Stimulated activated naive CD8-positive, alpha-beta T cell treated with anti-CD3 and anti-CD28 coated beads, Interleukin-15, Interleukin-2, amounts not matched to agents 100 ng/mL and 50 ng/mL, for 24 hours (primary cell): ENCODE measurements at regions not wholly inside any gene's neighbourhood (a gene's known extent, or its start where the extent isn't known, plus 50 kb on each side); places are given as distances from the start of the nearest gene placed in this dataset.

Experiments
- H3K27ac Mint-ChIP-seq: one replicate; pipeline ENCODE4 v1.8.0; 2021; ENCODE audit warnings: mild to moderate bottlenecking, mixed read lengths
- H3K27me3 Mint-ChIP-seq: one replicate; pipeline ENCODE4 v1.8.0; 2021; ENCODE audit warnings: mixed read lengths
- H3K36me3 Mint-ChIP-seq: one replicate; pipeline ENCODE4 v1.8.0; 2021; ENCODE audit warnings: low read depth, mixed read lengths
- H3K4me1 Mint-ChIP-seq: one replicate; pipeline ENCODE4 v1.8.0; 2021; ENCODE audit warnings: low read depth, mixed read lengths
- H3K4me3 Mint-ChIP-seq: one replicate; pipeline ENCODE4 v1.8.0; 2021; ENCODE audit warnings: mild to moderate bottlenecking, mixed read lengths
- H3K9me3 Mint-ChIP-seq: one replicate; pipeline ENCODE4 v1.8.0; 2021; ENCODE audit warnings: mixed read lengths

DNA sequence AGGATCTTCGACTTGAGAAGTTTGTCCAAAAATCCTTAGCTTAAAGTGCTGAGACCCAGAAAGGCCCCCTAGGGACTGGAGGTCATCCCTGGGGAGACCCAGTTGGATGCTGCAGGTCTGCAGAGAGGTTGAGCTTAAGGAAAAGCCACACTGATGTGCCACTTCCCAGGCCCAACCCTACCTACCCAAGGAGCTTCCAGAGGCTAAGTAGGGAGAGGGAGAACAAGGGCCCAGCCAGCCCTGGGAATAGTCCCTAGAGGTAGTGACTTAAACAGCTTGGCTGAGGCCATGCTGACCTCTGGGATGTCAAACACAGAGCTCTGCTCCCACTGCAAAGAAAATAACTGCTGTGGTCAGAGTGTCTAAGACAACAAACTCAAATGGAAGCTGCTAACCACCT, 693.7 kb downstream of the MATN1 start:
- Mint-ChIP-seq H3K27me3 (peaks cover 34% of the 10 kb centered on the region), H3K4me1 (no peaks in the 10 kb centered on the region), H3K27ac (no peak overlapping the region), H3K9me3 (peaks cover 8% of the 10 kb centered on the region), H3K4me3 (no peak overlapping the region), H3K36me3 (no peaks in the 10 kb centered on the region)

DNA sequence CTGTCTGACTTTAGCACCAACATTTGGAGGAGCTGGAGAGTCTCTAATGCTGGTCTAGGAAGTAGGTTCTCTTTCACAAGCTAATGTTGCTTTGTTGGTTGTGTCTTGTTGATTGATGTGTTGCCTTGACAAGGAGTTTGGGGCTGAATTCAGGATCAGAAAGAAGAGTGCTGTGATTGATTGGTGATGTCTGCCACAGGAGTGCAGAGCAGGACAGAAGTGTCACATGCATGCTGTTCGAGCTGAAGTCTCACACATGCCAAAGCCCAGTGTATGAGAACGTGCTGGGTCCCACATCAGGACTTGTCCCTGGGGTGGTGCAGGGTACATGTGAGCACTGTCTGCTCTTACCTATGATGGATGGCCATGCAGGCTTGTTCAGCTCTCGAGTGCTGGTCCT, 694.4 kb downstream of the MATN1 start:
- Mint-ChIP-seq H3K4me3 (no peak overlapping the region), H3K4me1 (no peaks in the 10 kb centered on the region), H3K27me3 (peaks cover 34% of the 10 kb centered on the region), H3K27ac (no peak overlapping the region), H3K36me3 (no peaks in the 10 kb centered on the region), H3K9me3 (peaks cover 8% of the 10 kb centered on the region)

GRCh38 chr1:30028283-30028682, 695.1 kb downstream of the MATN1 start:
- no peaks in the 10 kb centered on the region for H3K36me3 Mint-ChIP-seq
- no peak overlapping the region for H3K4me3 Mint-ChIP-seq
- peaks cover 34% of the 10 kb centered on the region for H3K27me3 Mint-ChIP-seq
- H3K9me3 Mint-ChIP-seq: peaks cover 8% of the 10 kb centered on the region
- no peak overlapping the region for H3K27ac Mint-ChIP-seq
- H3K4me1 Mint-ChIP-seq: no peaks in the 10 kb centered on the region

- H3K36me3 Mint-ChIP-seq: no peaks in the 10 kb centered on the region
- peaks cover 39% of the 10 kb centered on the region for H3K27me3 Mint-ChIP-seq
- no peak overlapping the region for H3K4me3 Mint-ChIP-seq
- H3K4me1 Mint-ChIP-seq: no peaks in the 10 kb centered on the region
- H3K9me3 Mint-ChIP-seq: peaks cover 2% of the 10 kb centered on the region
- H3K27ac Mint-ChIP-seq: no peak overlapping the region
Observed at GRCh38 chr1:30027247-30027646, 696.1 kb downstream of the MATN1 start.

DNA sequence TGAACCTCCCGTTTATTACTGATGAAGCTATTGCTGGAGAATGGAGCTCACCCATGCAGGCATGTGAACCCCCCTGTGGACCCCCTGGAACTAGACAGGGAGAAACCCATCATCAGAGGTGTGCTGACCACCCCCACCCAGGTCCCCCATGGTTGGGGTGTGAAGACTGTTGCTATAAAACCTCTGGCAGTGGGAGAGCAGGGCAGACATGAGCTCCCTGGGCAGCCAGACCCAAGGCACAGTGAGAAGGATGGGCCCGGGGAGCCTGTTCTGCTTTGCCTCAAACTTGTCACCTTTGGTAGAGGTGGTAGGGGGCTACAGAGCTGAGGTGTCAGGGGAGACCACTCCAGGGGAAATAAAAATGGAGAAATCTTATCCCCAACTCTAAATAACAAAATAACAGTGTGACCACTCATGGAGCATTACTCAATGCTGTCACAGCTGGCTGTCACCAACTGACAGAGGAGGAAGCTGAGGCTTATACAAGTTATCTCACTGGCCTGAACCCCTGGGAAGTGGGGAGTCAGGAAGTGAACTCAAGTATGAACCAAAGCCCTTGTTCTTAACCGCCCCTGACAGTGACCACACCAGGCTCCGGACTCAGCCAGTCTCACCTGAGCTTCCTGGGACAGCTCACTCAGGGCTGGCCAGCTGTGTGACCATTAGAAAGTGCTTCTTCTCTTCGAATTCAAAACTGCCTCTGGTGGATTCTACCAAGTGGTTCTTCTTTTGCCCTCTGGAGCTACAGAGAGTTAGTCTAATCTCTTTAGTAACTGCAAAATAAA, 698.8 kb downstream of the MATN1 start:
- no peak overlapping the region for H3K4me3 Mint-ChIP-seq
- H3K9me3 Mint-ChIP-seq: no peaks in the 10 kb centered on the region
- no peaks in the 10 kb centered on the region for H3K36me3 Mint-ChIP-seq
- no peak overlapping the region for H3K27ac Mint-ChIP-seq
- no peaks in the 10 kb centered on the region for H3K4me1 Mint-ChIP-seq
- H3K27me3 Mint-ChIP-seq: peaks cover 41% of the 10 kb centered on the region

- Mint-ChIP-seq H3K4me1 (no peaks in the 10 kb centered on the region), H3K27me3 (peaks cover 37% of the 10 kb centered on the region), H3K27ac (no peak overlapping the region), H3K36me3 (no peaks in the 10 kb centered on the region), H3K4me3 (no peak overlapping the region), H3K9me3 (no peaks in the 10 kb centered on the region)
Observed at GRCh38 chr1:30023339-30024022, 699.9 kb downstream of the MATN1 start.

DNA sequence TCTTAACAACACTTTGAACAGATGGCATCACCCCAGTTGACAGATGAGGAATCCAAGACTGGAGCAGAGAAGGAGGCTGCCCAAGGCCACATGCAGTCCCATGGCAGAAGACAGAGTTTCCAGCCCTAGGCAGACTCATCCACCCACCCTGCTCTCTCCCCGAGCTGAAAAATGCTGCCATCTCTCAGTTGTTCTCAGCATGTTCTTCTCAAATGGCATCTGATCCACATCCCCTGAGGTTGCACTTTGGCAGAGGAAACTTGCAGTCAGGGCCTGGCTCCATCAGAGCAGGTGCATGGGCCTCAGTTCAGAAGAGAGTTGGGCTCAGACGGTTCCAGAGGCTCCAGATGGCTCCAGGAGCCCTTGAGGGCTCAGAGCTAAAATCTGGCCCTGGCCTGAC, 709.4 kb downstream of the MATN1 start:
- Mint-ChIP-seq H3K9me3 (no peaks in the 10 kb centered on the region), H3K4me1 (no peaks in the 10 kb centered on the region), H3K36me3 (no peaks in the 10 kb centered on the region), H3K27me3 (no peaks in the 10 kb centered on the region), H3K27ac (no peak overlapping the region), H3K4me3 (no peak overlapping the region)

DNA sequence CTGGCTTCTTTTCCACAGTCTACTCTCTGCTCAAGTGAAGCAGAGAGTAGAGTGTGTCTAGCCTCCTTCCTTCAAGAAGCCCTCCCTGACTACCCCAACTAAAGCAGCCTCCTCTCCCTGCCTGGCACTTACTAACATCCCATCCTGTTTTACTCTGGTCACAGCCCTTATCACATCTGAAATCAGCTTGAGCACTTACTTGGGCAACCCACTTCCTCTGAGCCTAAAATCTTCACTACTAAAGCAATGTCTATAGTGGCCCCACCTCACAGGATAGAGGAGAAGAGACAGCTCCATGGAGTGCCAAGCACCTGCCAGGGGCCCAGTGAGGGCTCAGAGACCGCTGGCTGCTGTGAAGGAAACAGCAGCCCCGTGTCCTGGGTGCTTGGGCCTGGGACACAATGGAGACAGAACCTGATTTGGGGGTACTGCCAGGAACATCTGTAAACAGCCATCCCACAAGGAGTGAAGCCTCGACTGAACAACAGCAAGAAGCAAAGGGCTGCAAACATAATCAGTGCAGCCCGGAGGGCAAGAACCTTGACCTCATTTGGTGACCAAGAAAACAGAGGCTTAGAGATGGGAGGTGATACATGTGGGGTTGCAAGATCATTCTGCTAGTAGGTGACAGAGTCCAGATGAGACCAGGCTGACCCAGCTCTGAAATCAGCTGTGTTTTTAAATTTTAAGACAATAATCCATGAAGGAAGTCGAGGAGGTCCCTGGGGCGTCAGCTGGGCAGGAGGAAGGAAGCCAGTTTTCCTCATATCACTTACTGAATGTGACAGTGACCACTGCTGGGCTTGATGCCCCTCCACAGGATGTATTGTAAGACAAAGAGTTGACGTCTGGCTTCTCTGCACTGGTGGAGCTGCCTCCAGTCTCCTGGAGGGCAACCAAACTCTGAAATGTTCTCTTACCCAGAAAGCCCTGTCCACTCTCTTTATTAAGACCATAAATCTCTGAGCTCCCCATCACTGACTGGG, 710.6 kb downstream of the MATN1 start:
- H3K9me3 Mint-ChIP-seq: no peaks in the 10 kb centered on the region
- no peak overlapping the region for H3K27ac Mint-ChIP-seq

GRCh38 chr1:30011970-30012369, 711.4 kb downstream of the MATN1 start:
- Mint-ChIP-seq H3K27me3 (peaks cover 5% of the 10 kb centered on the region), H3K36me3 (no peaks in the 10 kb centered on the region), H3K4me3 (no peak overlapping the region), H3K4me1 (no peaks in the 10 kb centered on the region), H3K9me3 (no peaks in the 10 kb centered on the region), H3K27ac (no peak overlapping the region)

More for the DNA sequence above, 710.6 kb downstream of the MATN1 start:
- no peaks in the 10 kb centered on the region for H3K36me3 Mint-ChIP-seq
- H3K4me1 Mint-ChIP-seq: no peaks in the 10 kb centered on the region
- peaks cover 5% of the 10 kb centered on the region for H3K27me3 Mint-ChIP-seq
- no peak overlapping the region for H3K4me3 Mint-ChIP-seq

- Mint-ChIP-seq H3K27ac (no peak overlapping the region), H3K27me3 (peaks cover 5% of the 10 kb centered on the region), H3K36me3 (no peaks in the 10 kb centered on the region), H3K9me3 (no peaks in the 10 kb centered on the region), H3K4me3 (no peak overlapping the region), H3K4me1 (no peaks in the 10 kb centered on the region)
Observed at GRCh38 chr1:30010506-30011106, 712.8 kb downstream of the MATN1 start.

- no peaks in the 10 kb centered on the region for H3K36me3 Mint-ChIP-seq
- H3K4me3 Mint-ChIP-seq: no peak overlapping the region
- no peaks in the 10 kb centered on the region for H3K4me1 Mint-ChIP-seq
- peaks cover 5% of the 10 kb centered on the region for H3K27me3 Mint-ChIP-seq
- H3K9me3 Mint-ChIP-seq: no peaks in the 10 kb centered on the region
- H3K27ac Mint-ChIP-seq: no peak overlapping the region
Observed at GRCh38 chr1:30009720-30010119, 713.7 kb downstream of the MATN1 start.

DNA sequence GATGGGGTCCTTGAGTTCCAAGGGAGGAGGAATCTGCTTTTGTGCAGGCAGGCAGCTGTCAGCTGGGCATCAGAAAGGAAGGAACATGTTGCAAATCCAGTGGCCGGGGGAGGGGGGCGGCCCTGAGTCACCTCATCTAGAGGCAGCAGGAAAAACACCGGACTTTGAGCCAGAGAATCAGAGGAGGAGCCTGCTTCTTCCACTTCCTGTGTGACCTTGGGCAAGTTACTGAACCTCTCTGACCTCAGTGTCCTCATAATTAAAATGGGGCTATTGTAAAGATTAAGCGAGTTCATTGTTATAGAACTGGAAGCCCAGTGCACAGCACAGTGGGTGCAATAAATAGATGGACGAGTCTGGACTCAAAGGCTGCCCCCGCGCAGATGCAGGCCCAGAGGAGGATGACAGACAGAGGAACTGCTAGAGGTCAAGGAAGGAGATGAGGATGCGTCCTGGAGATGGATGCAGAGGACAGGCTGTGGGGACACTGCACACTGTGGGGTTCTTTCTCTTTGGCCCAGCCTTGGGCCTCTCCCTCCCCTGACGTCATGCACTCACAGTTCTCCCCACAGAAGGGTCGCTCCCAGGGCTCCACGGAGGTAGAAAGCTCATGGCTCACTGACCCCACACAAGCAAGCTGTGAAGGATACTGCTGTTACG, 714.3 kb downstream of the MATN1 start:
- no peaks in the 10 kb centered on the region for H3K9me3 Mint-ChIP-seq
- H3K27ac Mint-ChIP-seq: no peak overlapping the region
- peaks cover 5% of the 10 kb centered on the region for H3K27me3 Mint-ChIP-seq
- no peaks in the 10 kb centered on the region for H3K4me1 Mint-ChIP-seq
- no peaks in the 10 kb centered on the region for H3K36me3 Mint-ChIP-seq
- no peak overlapping the region for H3K4me3 Mint-ChIP-seq

GRCh38 chr1:30008372-30008997, 714.9 kb downstream of the MATN1 start:
- Mint-ChIP-seq H3K27ac (no peak overlapping the region), H3K4me3 (no peak overlapping the region), H3K36me3 (no peaks in the 10 kb centered on the region), H3K4me1 (no peaks in the 10 kb centered on the region), H3K9me3 (no peaks in the 10 kb centered on the region), H3K27me3 (peaks cover 5% of the 10 kb centered on the region)
